ENCODE measurements at regions not wholly inside any gene's neighbourhood (a gene's known extent, or its start where the extent isn't known, plus 50 kb on each side); places are given as distances from the start of the nearest gene placed in this dataset.

- DNase-seq (ENCODE audit: low spot score), result no peak
- intact Hi-C loops (cut with DNase I), result loop anchor here in 1 of 2 donors (10.0 kb wide), 1 partner anchor 1064 kb away; no protein-coding TSS in a partner anchor
Measured at GRCh38 chr6:44650947-44651346, 263.4 kb downstream of the CDC5L start.

GRCh38 chr6:44651604-44652003 is 264.1 kb downstream of the CDC5L start:
- DNase-seq (ENCODE audit: low spot score), result no peak
- intact Hi-C loops (cut with DNase I), result loop anchor here in 1 of 2 donors (10.0 kb wide), 1 partner anchor 1063 kb away; no protein-coding TSS in a partner anchor

DNA sequence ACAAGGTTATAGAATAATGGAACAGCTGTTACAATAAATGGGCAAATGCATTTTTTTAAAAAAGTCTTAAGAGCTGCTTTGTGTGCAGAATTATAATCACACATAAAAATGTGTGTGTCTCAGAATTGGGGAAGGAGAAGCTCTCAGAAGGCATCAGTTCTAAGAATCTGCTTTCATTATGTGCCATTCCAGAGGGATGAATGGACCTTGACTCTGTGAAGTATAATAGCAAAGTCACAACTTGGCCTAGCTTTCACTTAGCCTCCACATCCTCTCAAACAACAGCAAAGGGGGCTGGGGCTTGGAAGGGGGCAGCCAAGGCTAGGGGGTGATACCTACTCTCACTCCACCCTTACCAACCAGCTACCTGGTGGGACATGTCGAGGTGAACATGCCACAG is 265.0 kb downstream of the CDC5L start:
- intact Hi-C loops (cut with DNase I), result loop anchor here in 1 of 2 donors (10.0 kb wide), 1 partner anchor 1062 kb away; no protein-coding TSS in a partner anchor
- DNase-seq (ENCODE audit: low spot score), result peak; percentile 23

DNA sequence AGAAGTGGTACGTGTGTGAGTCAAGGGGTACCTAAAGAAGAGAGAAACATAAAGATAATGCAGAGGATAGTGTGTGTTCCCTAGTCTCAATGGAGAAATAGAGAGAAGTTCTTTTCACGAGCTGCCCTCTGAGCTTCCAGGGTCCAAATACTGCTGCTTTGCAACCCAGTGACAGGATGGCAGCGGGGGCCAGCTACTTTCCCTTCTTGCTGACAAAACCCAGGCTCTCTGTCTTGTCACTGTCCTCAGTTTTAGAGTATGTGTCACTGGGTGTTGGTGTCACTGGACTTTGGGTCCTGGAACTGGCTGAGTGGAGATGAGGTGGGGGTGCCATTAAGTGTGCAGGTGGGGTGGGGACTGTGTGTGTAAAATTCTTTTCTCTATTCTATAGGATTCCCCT is 265.6 kb downstream of the CDC5L start:
- intact Hi-C loops (cut with DNase I), result loop anchor here in 1 of 2 donors (10.0 kb wide), 1 partner anchor 1062 kb away; no protein-coding TSS in a partner anchor
- DNase-seq (ENCODE audit: low spot score), result peak; percentile 52

DNA sequence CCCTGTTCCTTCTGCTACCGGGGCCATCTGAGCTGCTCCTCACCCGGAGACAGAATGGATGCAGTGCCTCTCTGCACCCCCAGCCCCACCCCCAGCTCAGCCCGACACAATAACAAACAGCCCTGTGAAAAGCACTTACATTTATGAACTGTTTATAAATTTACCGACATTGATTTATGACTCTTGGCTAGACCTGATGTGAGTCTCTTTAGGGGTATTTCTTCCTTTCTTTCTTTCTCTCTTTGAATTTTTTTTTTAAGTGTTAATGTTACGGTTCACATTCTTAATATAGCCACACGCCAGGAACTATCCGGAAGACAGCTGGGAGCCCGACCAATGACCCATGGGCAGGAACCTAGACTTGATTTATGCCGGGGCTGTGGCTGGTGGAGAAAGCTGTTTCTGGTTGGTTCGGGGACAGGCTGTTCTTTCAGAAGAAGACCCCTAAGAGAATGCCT is 266.3 kb downstream of the CDC5L start:
- intact Hi-C loops (cut with DNase I), result loop anchor here in 1 of 2 donors (10.0 kb wide), 1 partner anchor 1061 kb away; no protein-coding TSS in a partner anchor
- peak; percentile 67 for DNase-seq (ENCODE audit: low spot score)

GRCh38 chr6:44655412-44656342 is 268.2 kb downstream of the CDC5L start:
- intact Hi-C loops (cut with DNase I), result loop anchor here (5.0 to 10.0 kb wide), 2 partner anchors 1059 to 1062 kb away; no protein-coding TSS in a partner anchor
- DNase-seq (ENCODE audit: low spot score), result peak; percentile 92

DNA sequence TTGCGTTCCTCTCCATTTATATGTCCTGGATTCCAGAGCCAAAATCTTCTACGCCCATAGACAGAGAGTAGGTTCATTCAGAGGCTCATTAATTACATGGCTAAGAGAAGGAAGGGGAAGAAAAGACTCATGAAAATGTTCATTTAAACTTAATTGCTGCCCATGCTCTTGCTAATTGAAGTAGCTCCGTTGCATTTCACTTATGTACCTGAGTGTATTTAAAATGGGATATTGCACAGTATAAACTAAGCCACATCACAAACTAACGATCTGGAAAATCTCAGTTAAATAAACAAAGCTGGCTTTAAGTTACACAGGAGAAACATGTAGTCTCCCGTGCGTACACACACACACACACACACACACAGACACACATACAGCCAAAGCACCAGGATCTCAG is 269.2 kb downstream of the CDC5L start:
- DNase-seq (ENCODE audit: low spot score), result no peak
- intact Hi-C loops (cut with DNase I), result loop anchor here (5.0 to 10.0 kb wide), 2 partner anchors 1058 to 1061 kb away; no protein-coding TSS in a partner anchor

- intact Hi-C loops (cut with DNase I), result loop anchor here (5.0 to 10.0 kb wide), 2 partner anchors 1057 to 1060 kb away; no protein-coding TSS in a partner anchor
- DNase-seq (ENCODE audit: low spot score), result peak; percentile 51
Measured at GRCh38 chr6:44657206-44657819, 269.8 kb downstream of the CDC5L start.

DNA sequence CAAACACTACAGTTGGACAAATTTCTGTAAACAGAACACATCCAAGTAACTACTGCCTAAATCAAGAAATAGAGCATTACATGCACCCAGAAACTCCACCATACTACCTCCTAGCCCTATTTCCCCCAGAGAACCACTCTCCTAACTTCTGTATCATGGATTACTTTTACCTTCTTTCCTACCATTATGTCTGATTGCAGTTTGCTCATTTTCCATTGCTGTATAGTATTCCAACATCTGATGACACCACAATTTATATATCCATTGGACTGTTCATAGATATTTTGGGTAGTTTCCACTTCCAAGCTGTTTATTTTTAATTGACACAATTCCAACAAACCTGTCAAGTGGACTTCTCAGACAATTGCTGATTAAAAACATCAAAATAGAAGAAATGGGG is 271.1 kb downstream of the CDC5L start:
- intact Hi-C loops (cut with DNase I), result loop anchor here (5.0 to 10.0 kb wide), 2 partner anchors 1056 to 1059 kb away; no protein-coding TSS in a partner anchor
- DNase-seq (ENCODE audit: low spot score), result no peak

GRCh38 chr6:44659726-44660125 is 272.2 kb downstream of the CDC5L start:
- intact Hi-C loops (cut with DNase I), result loop anchor here (5.0 to 10.0 kb wide), 2 partner anchors 1055 to 1058 kb away; no protein-coding TSS in a partner anchor

DNA sequence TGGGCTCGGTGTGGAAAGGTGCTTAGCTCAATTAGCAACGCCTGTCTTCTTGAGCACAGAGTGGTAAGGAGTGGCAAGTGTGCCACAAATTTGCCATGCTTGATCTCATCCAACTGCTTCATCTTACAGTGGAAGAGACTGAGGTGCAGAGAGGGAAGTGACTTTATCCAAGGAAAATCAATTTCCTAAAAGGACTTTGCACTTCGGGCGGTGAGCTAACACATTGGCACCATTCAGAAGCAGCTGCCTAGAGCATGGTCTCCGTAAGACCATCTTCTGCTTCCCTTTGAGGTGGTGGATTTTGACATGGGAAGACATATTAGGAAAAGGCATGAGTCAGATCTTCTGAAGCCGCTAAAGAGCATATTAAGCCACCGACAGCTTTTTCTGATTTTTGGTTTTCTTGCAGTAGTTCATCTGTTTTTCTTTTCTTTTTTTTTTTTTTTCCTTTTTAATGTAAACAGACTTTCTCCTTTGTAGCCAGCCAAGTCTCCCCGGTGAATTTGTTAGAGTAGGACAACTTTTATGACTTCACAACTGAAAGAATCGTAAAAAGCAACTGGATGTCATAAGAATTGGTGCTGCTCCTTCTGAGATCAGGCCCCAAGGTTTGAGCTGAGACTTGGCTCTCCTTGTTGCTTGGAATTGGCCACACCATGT is 273.2 kb downstream of the CDC5L start:
- intact Hi-C loops (cut with DNase I), result no loop called here

More at GRCh38 chr6:44659726-44660125, 272.2 kb downstream of the CDC5L start:
- no peak for DNase-seq (ENCODE audit: low spot score)

DNA sequence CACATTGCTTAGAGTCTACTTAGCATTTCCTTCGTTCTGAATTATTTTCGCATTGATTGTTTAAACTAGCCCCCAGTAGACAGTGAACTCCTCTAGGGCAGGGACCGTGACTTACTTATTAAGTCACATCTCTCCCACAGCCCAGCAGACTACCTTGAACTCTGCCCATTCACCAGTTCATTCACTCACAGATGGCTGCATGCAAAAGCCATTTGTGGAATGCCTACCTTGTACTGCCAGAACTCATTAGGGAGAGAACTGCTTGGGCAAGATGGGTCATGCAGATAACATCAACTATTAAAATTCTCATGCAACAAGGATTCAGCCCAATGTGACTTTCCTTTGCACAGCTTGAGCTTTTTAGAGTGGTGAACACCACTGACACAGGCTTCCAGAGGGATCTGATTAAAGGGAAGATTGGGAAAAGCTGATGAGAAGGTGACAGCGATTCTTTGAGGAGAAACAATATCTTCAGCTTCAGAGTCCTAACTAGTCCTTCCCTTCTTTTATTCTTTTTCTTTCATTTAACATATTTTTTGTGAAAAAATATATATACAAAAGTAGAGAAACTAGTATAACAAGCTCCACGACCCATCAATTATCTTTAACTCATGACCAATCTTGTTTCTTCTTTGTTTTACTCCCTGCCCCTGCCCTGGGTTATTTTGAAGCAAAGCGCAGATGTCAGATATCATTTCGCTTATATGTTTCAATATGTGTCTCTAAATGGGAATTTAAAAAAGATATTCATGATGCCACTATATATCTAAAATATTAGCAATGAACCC is 273.9 kb downstream of the CDC5L start:
- intact Hi-C loops (cut with DNase I), result no loop called here
- DNase-seq (ENCODE audit: low spot score), result no peak

More for the DNA sequence above, 273.2 kb downstream of the CDC5L start:
- peak; percentile 19 for DNase-seq (ENCODE audit: low spot score)

- intact Hi-C loops (cut with DNase I), result no loop called here
- DNase-seq (ENCODE audit: low spot score), result peak; percentile 71
Measured at GRCh38 chr6:44662461-44663121, 275.1 kb downstream of the CDC5L start.

DNA sequence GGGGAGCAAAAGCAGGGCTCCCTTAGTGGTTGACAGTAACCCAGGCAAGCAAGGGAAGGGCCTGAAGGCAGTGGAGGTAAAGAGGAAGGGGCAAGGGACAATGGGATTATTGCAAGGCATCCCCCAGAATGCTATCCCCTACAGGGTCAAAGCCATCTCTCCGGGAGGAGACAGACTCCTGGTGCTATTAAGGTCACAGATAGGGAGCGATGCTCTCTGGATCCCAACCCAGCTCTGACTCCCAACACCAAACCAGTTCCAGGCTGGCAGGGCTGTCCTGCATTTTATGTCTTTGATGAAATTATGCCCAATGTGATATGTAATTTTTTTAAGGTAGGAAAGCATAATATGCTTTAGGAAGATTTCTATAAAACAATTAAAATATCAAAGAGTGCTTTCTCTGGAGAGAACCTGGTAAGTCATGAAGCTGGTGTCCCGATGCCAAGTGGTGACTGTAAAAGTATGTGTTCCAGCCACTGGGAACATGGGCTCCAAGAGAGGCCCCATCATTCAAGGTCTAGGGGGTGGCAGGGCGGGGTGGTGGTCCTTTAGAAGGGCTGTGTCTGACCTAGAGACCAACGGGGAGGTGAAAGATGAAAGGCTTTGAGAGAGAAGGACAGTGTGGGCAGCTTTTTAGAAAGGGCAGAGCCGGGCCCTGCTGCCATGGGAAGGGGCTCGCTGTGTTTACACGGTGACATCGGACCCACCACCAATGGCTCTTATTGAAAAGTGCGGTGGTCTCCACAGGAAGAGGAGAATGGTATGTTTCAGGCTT is 276.5 kb downstream of the CDC5L start:
- intact Hi-C loops (cut with DNase I), result no loop called here
- peak; percentile 38 for DNase-seq (ENCODE audit: low spot score)

GRCh38 chr6:44664716-44665115 is 277.2 kb downstream of the CDC5L start:
- DNase-seq (ENCODE audit: low spot score), result no peak
- intact Hi-C loops (cut with DNase I), result no loop called here

DNA sequence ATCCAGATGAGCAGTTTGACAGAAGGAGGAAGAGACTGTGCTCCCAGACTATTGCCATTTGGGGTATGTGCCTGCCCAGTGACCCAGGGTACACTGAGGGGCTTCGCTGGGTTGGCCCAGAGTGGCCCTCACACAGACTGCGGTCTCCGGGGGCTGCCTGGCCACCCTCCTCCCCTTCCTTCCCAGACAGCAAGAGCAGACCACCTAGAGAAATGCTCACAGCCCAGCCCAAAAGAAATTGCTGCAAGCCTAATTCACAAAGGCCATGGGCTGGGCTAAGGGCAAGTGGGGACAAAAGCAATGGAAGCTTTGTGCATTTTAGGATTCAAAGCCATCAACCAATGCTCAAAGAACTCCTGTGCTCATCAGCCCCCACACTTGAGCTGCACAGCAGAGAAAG is 277.6 kb downstream of the CDC5L start:
- intact Hi-C loops (cut with DNase I), result no loop called here
- DNase-seq (ENCODE audit: low spot score), result no peak

DNA sequence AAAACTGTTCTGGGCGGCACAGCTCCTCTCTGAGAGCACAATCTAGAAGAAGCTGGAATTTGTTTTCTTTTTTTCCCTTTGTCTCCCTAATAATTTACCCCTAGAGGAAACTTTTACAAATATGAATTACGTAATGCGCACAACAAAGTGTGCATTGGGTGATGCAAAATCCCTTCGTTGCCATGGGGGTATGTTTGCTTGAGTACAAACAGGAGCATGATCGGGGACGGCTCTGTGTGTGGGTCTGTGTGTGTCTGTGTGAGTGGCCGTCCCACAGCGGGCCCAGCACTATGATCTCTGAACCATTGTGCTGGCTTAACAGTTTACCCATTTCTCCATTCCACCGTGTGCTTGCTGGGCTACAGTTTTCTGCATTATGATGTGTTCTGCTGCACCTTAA is 278.2 kb downstream of the CDC5L start:
- no peak for DNase-seq (ENCODE audit: low spot score)
- intact Hi-C loops (cut with DNase I), result loop anchor here in 1 of 2 donors (2.0 kb wide), 1 partner anchor 37 kb away; no protein-coding TSS in a partner anchor

All from posterior vena cava (tissue), 2 donors.